ENCODE measurements at regions not wholly inside any gene's neighbourhood (a gene's known extent, or its start where the extent isn't known, plus 50 kb on each side); places are given as distances from the start of the nearest gene placed in this dataset.

- H3K27me3 ChIP-seq (ENCODE audit: control insufficient read depth, insufficient read depth, low read length) = no peaks in the 10 kb centered on the region
- H3K4me1 ChIP-seq (ENCODE audit: control insufficient read depth, insufficient read depth, low read length) = no peaks in the 10 kb centered on the region
- no peaks in the 10 kb centered on the region for H3K9me3 ChIP-seq (ENCODE audit: control insufficient read depth, low read length)
- no peak overlapping the region for H3K4me3 ChIP-seq (ENCODE audit: low read length)
- no peak overlapping the region for H3K9ac ChIP-seq (ENCODE audit: low read length)
- no peaks in the 10 kb centered on the region for H3K36me3 ChIP-seq (ENCODE audit: control insufficient read depth, insufficient read depth, low read length)
Observed at GRCh38 chr7:67843615-67844014, 847.0 kb downstream of the TYW1 start.

GRCh38 chr7:67847092-67847787 lies 850.6 kb downstream of the TYW1 start:
- Histone ChIP-seq H3K9me3 (ENCODE audit: control insufficient read depth, low read length) (no peaks in the 10 kb centered on the region), H3K4me1 (ENCODE audit: control insufficient read depth, insufficient read depth, low read length) (no peaks in the 10 kb centered on the region), H3K9ac (ENCODE audit: low read length) (no peak overlapping the region), H3K4me3 (ENCODE audit: low read length) (no peak overlapping the region), H3K27me3 (ENCODE audit: control insufficient read depth, insufficient read depth, low read length) (no peaks in the 10 kb centered on the region), H3K36me3 (ENCODE audit: control insufficient read depth, insufficient read depth, low read length) (no peaks in the 10 kb centered on the region)

GRCh38 chr7:67854221-67855178 lies 857.9 kb downstream of the TYW1 start:
- Histone ChIP-seq H3K4me3 (ENCODE audit: low read length) (no peak overlapping the region), H3K36me3 (ENCODE audit: control insufficient read depth, insufficient read depth, low read length) (no peaks in the 10 kb centered on the region), H3K9me3 (ENCODE audit: control insufficient read depth, low read length) (no peaks in the 10 kb centered on the region), H3K4me1 (ENCODE audit: control insufficient read depth, insufficient read depth, low read length) (no peaks in the 10 kb centered on the region), H3K27me3 (ENCODE audit: control insufficient read depth, insufficient read depth, low read length) (no peaks in the 10 kb centered on the region), H3K9ac (ENCODE audit: low read length) (no peak overlapping the region)

GRCh38 chr7:67855322-67855721 lies 858.7 kb downstream of the TYW1 start:
- Histone ChIP-seq H3K36me3 (ENCODE audit: control insufficient read depth, insufficient read depth, low read length) (no peaks in the 10 kb centered on the region), H3K27me3 (ENCODE audit: control insufficient read depth, insufficient read depth, low read length) (no peaks in the 10 kb centered on the region), H3K4me1 (ENCODE audit: control insufficient read depth, insufficient read depth, low read length) (no peaks in the 10 kb centered on the region)

GRCh38 chr7:67856046-67856445 lies 859.4 kb downstream of the TYW1 start:
- H3K9me3 ChIP-seq (ENCODE audit: control insufficient read depth, low read length) = no peaks in the 10 kb centered on the region
- no peaks in the 10 kb centered on the region for H3K36me3 ChIP-seq (ENCODE audit: control insufficient read depth, insufficient read depth, low read length)
- H3K4me3 ChIP-seq (ENCODE audit: low read length) = no peak overlapping the region
- H3K4me1 ChIP-seq (ENCODE audit: control insufficient read depth, insufficient read depth, low read length) = no peaks in the 10 kb centered on the region
- no peaks in the 10 kb centered on the region for H3K27me3 ChIP-seq (ENCODE audit: control insufficient read depth, insufficient read depth, low read length)
- H3K9ac ChIP-seq (ENCODE audit: low read length) = no peak overlapping the region

More at GRCh38 chr7:67855322-67855721, 858.7 kb downstream of the TYW1 start:
- no peak overlapping the region for H3K9ac ChIP-seq (ENCODE audit: low read length)
- H3K9me3 ChIP-seq (ENCODE audit: control insufficient read depth, low read length) = no peaks in the 10 kb centered on the region
- H3K4me3 ChIP-seq (ENCODE audit: low read length) = no peak overlapping the region

GRCh38 chr7:67857698-67858097 lies 861.1 kb downstream of the TYW1 start:
- Histone ChIP-seq H3K27me3 (ENCODE audit: control insufficient read depth, insufficient read depth, low read length) (no peaks in the 10 kb centered on the region), H3K9ac (ENCODE audit: low read length) (no peak overlapping the region)

GRCh38 chr7:67858931-67859330 lies 862.3 kb downstream of the TYW1 start:
- Histone ChIP-seq H3K9ac (ENCODE audit: low read length) (no peak overlapping the region), H3K4me3 (ENCODE audit: low read length) (no peak overlapping the region), H3K36me3 (ENCODE audit: control insufficient read depth, insufficient read depth, low read length) (no peaks in the 10 kb centered on the region), H3K9me3 (ENCODE audit: control insufficient read depth, low read length) (no peaks in the 10 kb centered on the region), H3K27me3 (ENCODE audit: control insufficient read depth, insufficient read depth, low read length) (no peaks in the 10 kb centered on the region), H3K4me1 (ENCODE audit: control insufficient read depth, insufficient read depth, low read length) (no peaks in the 10 kb centered on the region)

More at GRCh38 chr7:67857698-67858097, 861.1 kb downstream of the TYW1 start:
- Histone ChIP-seq H3K4me3 (ENCODE audit: low read length) (no peak overlapping the region), H3K36me3 (ENCODE audit: control insufficient read depth, insufficient read depth, low read length) (no peaks in the 10 kb centered on the region), H3K9me3 (ENCODE audit: control insufficient read depth, low read length) (no peaks in the 10 kb centered on the region), H3K4me1 (ENCODE audit: control insufficient read depth, insufficient read depth, low read length) (no peaks in the 10 kb centered on the region)

- Histone ChIP-seq H3K36me3 (ENCODE audit: control insufficient read depth, insufficient read depth, low read length) (no peaks in the 10 kb centered on the region), H3K9me3 (ENCODE audit: control insufficient read depth, low read length) (no peaks in the 10 kb centered on the region), H3K27me3 (ENCODE audit: control insufficient read depth, insufficient read depth, low read length) (no peaks in the 10 kb centered on the region), H3K4me3 (ENCODE audit: low read length) (no peak overlapping the region), H3K4me1 (ENCODE audit: control insufficient read depth, insufficient read depth, low read length) (no peaks in the 10 kb centered on the region), H3K9ac (ENCODE audit: low read length) (no peak overlapping the region)
Observed at GRCh38 chr7:67863911-67864310, 867.3 kb downstream of the TYW1 start.

GRCh38 chr7:67866054-67866453 lies 869.4 kb downstream of the TYW1 start:
- H3K4me3 ChIP-seq (ENCODE audit: low read length) = no peak overlapping the region
- H3K9me3 ChIP-seq (ENCODE audit: control insufficient read depth, low read length) = no peaks in the 10 kb centered on the region
- H3K27me3 ChIP-seq (ENCODE audit: control insufficient read depth, insufficient read depth, low read length) = no peaks in the 10 kb centered on the region
- H3K9ac ChIP-seq (ENCODE audit: low read length) = no peak overlapping the region
- H3K4me1 ChIP-seq (ENCODE audit: control insufficient read depth, insufficient read depth, low read length) = no peaks in the 10 kb centered on the region
- no peaks in the 10 kb centered on the region for H3K36me3 ChIP-seq (ENCODE audit: control insufficient read depth, insufficient read depth, low read length)

- Histone ChIP-seq H3K4me3 (ENCODE audit: low read length) (no peak overlapping the region), H3K36me3 (ENCODE audit: control insufficient read depth, insufficient read depth, low read length) (no peaks in the 10 kb centered on the region), H3K9me3 (ENCODE audit: control insufficient read depth, low read length) (no peaks in the 10 kb centered on the region), H3K4me1 (ENCODE audit: control insufficient read depth, insufficient read depth, low read length) (no peaks in the 10 kb centered on the region), H3K9ac (ENCODE audit: low read length) (no peak overlapping the region), H3K27me3 (ENCODE audit: control insufficient read depth, insufficient read depth, low read length) (no peaks in the 10 kb centered on the region)
Observed at GRCh38 chr7:67866812-67867211, 870.2 kb downstream of the TYW1 start.

GRCh38 chr7:67870396-67870795 lies 873.8 kb downstream of the TYW1 start:
- Histone ChIP-seq H3K36me3 (ENCODE audit: control insufficient read depth, insufficient read depth, low read length) (no peaks in the 10 kb centered on the region), H3K9ac (ENCODE audit: low read length) (no peak overlapping the region), H3K4me1 (ENCODE audit: control insufficient read depth, insufficient read depth, low read length) (no peaks in the 10 kb centered on the region), H3K27me3 (ENCODE audit: control insufficient read depth, insufficient read depth, low read length) (no peaks in the 10 kb centered on the region), H3K4me3 (ENCODE audit: low read length) (no peak overlapping the region), H3K9me3 (ENCODE audit: control insufficient read depth, low read length) (no peaks in the 10 kb centered on the region)

- no peak overlapping the region for H3K9ac ChIP-seq (ENCODE audit: low read length)
- H3K36me3 ChIP-seq (ENCODE audit: control insufficient read depth, insufficient read depth, low read length) = no peaks in the 10 kb centered on the region
- no peaks in the 10 kb centered on the region for H3K4me1 ChIP-seq (ENCODE audit: control insufficient read depth, insufficient read depth, low read length)
- H3K9me3 ChIP-seq (ENCODE audit: control insufficient read depth, low read length) = no peaks in the 10 kb centered on the region
- H3K4me3 ChIP-seq (ENCODE audit: low read length) = no peak overlapping the region
- no peaks in the 10 kb centered on the region for H3K27me3 ChIP-seq (ENCODE audit: control insufficient read depth, insufficient read depth, low read length)
Observed at GRCh38 chr7:67875558-67875957, 878.9 kb downstream of the TYW1 start.
